ENCODE measurements at regions not wholly inside any gene's neighbourhood (a gene's known extent, or its start where the extent isn't known, plus 50 kb on each side); places are given as distances from the start of the nearest gene placed in this dataset.

- no peaks in the 10 kb centered on the region for H3K36me3 ChIP-seq (ENCODE audit: insufficient read depth, low read length)
- no peaks in the 10 kb centered on the region for H3K9me3 ChIP-seq (ENCODE audit: control insufficient read depth in 1 of 2, insufficient read depth in 1 of 2, low read length in 2 of 2)
- H3K27ac ChIP-seq (ENCODE audit: low read depth in 1 of 2, low read length in 2 of 2), result no peak overlapping the region
- no peak for TF ChIP-seq CTCF (IDR thresholded peaks at IDR 0.05)
- Mint-ChIP-seq H3K27ac (no peak overlapping the region), H3K4me1 (ENCODE audit: low read depth) (no peaks in the 10 kb centered on the region), H3K4me3 (no peak overlapping the region), H3K36me3 (ENCODE audit: low read depth) (no peaks in the 10 kb centered on the region), H3K9me3 (peaks cover 7% of the 10 kb centered on the region), H3K27me3 (no peaks in the 10 kb centered on the region)
- H3K4me3 ChIP-seq (ENCODE audit: low read length), result no peak overlapping the region
- no peaks in the 10 kb centered on the region for H3K27me3 ChIP-seq (ENCODE audit: control insufficient read depth in 1 of 2, insufficient read depth in 2 of 2, low read length in 2 of 2)
- DNase-seq (no peak), ATAC-seq (ENCODE audit: poor library complexity) (no peak)
- ChIA-PET POLR2A (no interaction called here), CTCF (no interaction called here)
- H3K4me1 ChIP-seq (ENCODE audit: insufficient read depth, low read length), result no peaks in the 10 kb centered on the region
- intact Hi-C loops (cut with DNase I, micrococcal nuclease), result no loop called here
Observed at GRCh38 chr4:165780735-165781134, 92.3 kb upstream of the TLL1 start.

GRCh38 chr4:165782623-165783022 is 90.4 kb upstream of the TLL1 start:
- no peaks in the 10 kb centered on the region for H3K27me3 ChIP-seq (ENCODE audit: control insufficient read depth in 1 of 2, insufficient read depth in 2 of 2, low read length in 2 of 2)
- H3K27me3 Mint-ChIP-seq, result no peaks in the 10 kb centered on the region
- CTCF ChIA-PET, result no interaction called here
- no peaks in the 10 kb centered on the region for H3K36me3 ChIP-seq (ENCODE audit: insufficient read depth, low read length)
- H3K36me3 Mint-ChIP-seq (ENCODE audit: low read depth), result no peaks in the 10 kb centered on the region
- DNase-seq (no peak), ATAC-seq (ENCODE audit: poor library complexity) (no peak)
- intact Hi-C loops (cut with DNase I, micrococcal nuclease), result no loop called here
- H3K27ac Mint-ChIP-seq, result no peak overlapping the region
- peaks cover 7% of the 10 kb centered on the region for H3K9me3 Mint-ChIP-seq
- POLR2A ChIA-PET, result no interaction called here
- TF ChIP-seq CTCF (IDR thresholded peaks at IDR 0.05), result no peak
- no peaks in the 10 kb centered on the region for H3K4me1 ChIP-seq (ENCODE audit: insufficient read depth, low read length)
- no peaks in the 10 kb centered on the region for H3K9me3 ChIP-seq (ENCODE audit: control insufficient read depth in 1 of 2, insufficient read depth in 1 of 2, low read length in 2 of 2)
- H3K27ac ChIP-seq (ENCODE audit: low read depth in 1 of 2, low read length in 2 of 2), result no peak overlapping the region
- H3K4me3 ChIP-seq (ENCODE audit: low read length), result no peak overlapping the region
- no peak overlapping the region for H3K4me3 Mint-ChIP-seq
- no peaks in the 10 kb centered on the region for H3K4me1 Mint-ChIP-seq (ENCODE audit: low read depth)

- no peak overlapping the region for H3K27ac ChIP-seq (ENCODE audit: low read depth in 1 of 2, low read length in 2 of 2)
- ChIA-PET POLR2A (no interaction called here), CTCF (no interaction called here)
- H3K4me3 ChIP-seq (ENCODE audit: low read length), result no peak overlapping the region
- no peaks in the 10 kb centered on the region for H3K36me3 ChIP-seq (ENCODE audit: insufficient read depth, low read length)
- ATAC-seq (ENCODE audit: poor library complexity) (no peak), DNase-seq (no peak)
- Mint-ChIP-seq H3K4me1 (ENCODE audit: low read depth) (no peaks in the 10 kb centered on the region), H3K4me3 (no peak overlapping the region), H3K27ac (no peak overlapping the region), H3K36me3 (ENCODE audit: low read depth) (no peaks in the 10 kb centered on the region), H3K27me3 (no peaks in the 10 kb centered on the region), H3K9me3 (peaks cover 4% of the 10 kb centered on the region)
- H3K4me1 ChIP-seq (ENCODE audit: insufficient read depth, low read length), result no peaks in the 10 kb centered on the region
- H3K9me3 ChIP-seq (ENCODE audit: control insufficient read depth in 1 of 2, insufficient read depth in 1 of 2, low read length in 2 of 2), result no peaks in the 10 kb centered on the region
- intact Hi-C loops (cut with DNase I, micrococcal nuclease), result no loop called here
- no peak for TF ChIP-seq CTCF (IDR thresholded peaks at IDR 0.05)
- H3K27me3 ChIP-seq (ENCODE audit: control insufficient read depth in 1 of 2, insufficient read depth in 2 of 2, low read length in 2 of 2), result no peaks in the 10 kb centered on the region
Observed at GRCh38 chr4:165783626-165784025, 89.4 kb upstream of the TLL1 start.
